Esophagus squamous epithelium (tissue), 5 donors: ENCODE measurements at regions not wholly inside any gene's neighbourhood (a gene's known extent, or its start where the extent isn't known, plus 50 kb on each side); places are given as distances from the start of the nearest gene placed in this dataset.

Experiments
- DNase-seq: peaks from one replicate; lab custom pipeline; 2025; lab: John Stamatoyannopoulos, UW
- H3K27ac ChIP-seq, 4 donors: fragments of 200-600 bp; sonication (generic); one replicate each; pipeline ENCODE4 v1.5.1; 2016 to 2019; ENCODE audit warnings: mild to moderate bottlenecking in 1 of 4
- H3K27me3 ChIP-seq, 4 donors: fragments of 200-600 bp; sonication (generic); 1 replicate in 3 of 4; 2 replicates in 1 of 4; pipeline versions ENCODE4 v1.5.1 to v1.6.0; 2017 to 2021; ENCODE audit warnings: antibody characterized with exemption in 1 of 4
- H3K36me3 ChIP-seq, 3 donors: fragments of 200-600 bp; sonication (generic); one replicate each; pipeline ENCODE4 v1.5.1; 2016 to 2019
- H3K4me1 ChIP-seq, 3 donors: fragments of 200-600 bp; sonication (generic); one replicate each; pipeline ENCODE4 v1.5.1; 2017 to 2019
- H3K4me3 ChIP-seq, 4 donors: fragments of 200-600 bp; sonication (generic); 1 replicate in 3 of 4; 2 replicates in 1 of 4; pipeline ENCODE4 v1.5.1; 2016 to 2019; ENCODE audit warnings: mild to moderate bottlenecking in 2 of 4, moderate library complexity in 1 of 4
- H3K9me3 ChIP-seq, 3 donors: fragments of 200-600 bp; sonication (generic); one replicate each; pipeline ENCODE4 v1.5.1; 2016 to 2019
- POLR2A ChIP-seq, 4 donors: fragments of 450-650 bp; IDR thresholded peaks; one replicate each; pipeline ENCODE4 v1.6.1; 2017; ENCODE audit warnings: antibody characterized with exemption in 4 of 4, mild to moderate bottlenecking in 4 of 4, moderate library complexity in 3 of 4
- WGBS, 2 donors: methylation state at CpG; one replicate each; pipeline ENCODE4 v1.1.5; 2018; 5-methylcytosine and 5-hydroxymethylcytosine counted together
- intact Hi-C: fragments of 100-400 bp; cut with DNase I; formaldehyde crosslinking; loops from one replicate; pipeline ENCODE4 v1.15.0; 2022
- TF ChIP-seq, protein P1 (sequence below), 6 experiments: fragments of 450-650 bp in 4 of 6; fragments of 200-600 bp in 2 of 6; sonication (generic) in 2 of 6; IDR thresholded peaks; one replicate each; pipeline ENCODE4 v1.5.1; 2016 to 2019; ENCODE audit warnings: antibody characterized with exemption in 6 of 6, mild to moderate bottlenecking in 4 of 6, moderate library complexity in 4 of 6
- donor health status: DM: yes; HTN: yes; CAD: no.

DNA sequence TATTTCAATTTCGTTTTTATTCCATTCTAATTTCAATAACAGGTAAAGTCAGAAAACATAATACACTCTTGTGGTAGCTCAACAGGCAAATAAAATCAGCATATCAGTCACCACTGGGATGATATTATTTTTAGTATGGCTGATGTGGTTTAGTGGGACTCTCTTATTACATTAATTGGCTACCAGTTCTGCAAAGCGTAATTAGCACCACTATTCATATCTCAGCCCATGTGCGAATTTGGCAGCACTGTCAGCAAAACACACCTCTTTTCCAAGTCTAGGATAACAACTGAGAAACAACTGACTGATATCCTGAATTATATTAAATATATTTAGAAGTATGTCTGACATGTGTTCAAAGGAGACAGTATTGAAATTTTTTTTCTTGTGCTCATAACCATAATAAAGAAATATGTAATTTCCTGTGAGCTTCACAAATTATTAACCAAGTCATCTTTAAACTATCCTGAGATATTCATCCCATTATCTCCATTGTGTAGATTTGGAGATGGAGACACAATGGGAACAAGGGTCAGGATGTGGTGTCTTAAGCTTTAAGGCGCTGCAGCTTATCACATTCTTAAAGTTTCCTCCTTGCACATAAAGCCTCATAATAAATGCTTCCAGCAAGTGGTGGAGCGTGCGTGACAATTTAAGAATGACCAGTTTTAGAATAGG, 212.4 kb downstream of the TLE1 start:
- intact Hi-C loops: no loop called here
- no peak for DNase-seq
- no peak overlapping the region for H3K4me3 ChIP-seq
- no peaks in the 10 kb centered on the region for H3K4me1 ChIP-seq
- no peaks in the 10 kb centered on the region for H3K27me3 ChIP-seq
- no peaks in the 10 kb centered on the region for H3K36me3 ChIP-seq
- no peak overlapping the region for H3K27ac ChIP-seq
- WGBS, 2 donors: 85 to 89% methylated on average over 6 of the region's 6 CpGs
- TF ChIP-seq POLR2A (IDR thresholded peaks at IDR 0.05): no peak
- TF ChIP-seq, protein P1, sequence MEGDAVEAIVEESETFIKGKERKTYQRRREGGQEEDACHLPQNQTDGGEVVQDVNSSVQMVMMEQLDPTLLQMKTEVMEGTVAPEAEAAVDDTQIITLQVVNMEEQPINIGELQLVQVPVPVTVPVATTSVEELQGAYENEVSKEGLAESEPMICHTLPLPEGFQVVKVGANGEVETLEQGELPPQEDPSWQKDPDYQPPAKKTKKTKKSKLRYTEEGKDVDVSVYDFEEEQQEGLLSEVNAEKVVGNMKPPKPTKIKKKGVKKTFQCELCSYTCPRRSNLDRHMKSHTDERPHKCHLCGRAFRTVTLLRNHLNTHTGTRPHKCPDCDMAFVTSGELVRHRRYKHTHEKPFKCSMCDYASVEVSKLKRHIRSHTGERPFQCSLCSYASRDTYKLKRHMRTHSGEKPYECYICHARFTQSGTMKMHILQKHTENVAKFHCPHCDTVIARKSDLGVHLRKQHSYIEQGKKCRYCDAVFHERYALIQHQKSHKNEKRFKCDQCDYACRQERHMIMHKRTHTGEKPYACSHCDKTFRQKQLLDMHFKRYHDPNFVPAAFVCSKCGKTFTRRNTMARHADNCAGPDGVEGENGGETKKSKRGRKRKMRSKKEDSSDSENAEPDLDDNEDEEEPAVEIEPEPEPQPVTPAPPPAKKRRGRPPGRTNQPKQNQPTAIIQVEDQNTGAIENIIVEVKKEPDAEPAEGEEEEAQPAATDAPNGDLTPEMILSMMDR (IDR thresholded peaks at IDR 0.05): no peak
- H3K9me3 ChIP-seq: no peaks in the 10 kb centered on the region

DNA sequence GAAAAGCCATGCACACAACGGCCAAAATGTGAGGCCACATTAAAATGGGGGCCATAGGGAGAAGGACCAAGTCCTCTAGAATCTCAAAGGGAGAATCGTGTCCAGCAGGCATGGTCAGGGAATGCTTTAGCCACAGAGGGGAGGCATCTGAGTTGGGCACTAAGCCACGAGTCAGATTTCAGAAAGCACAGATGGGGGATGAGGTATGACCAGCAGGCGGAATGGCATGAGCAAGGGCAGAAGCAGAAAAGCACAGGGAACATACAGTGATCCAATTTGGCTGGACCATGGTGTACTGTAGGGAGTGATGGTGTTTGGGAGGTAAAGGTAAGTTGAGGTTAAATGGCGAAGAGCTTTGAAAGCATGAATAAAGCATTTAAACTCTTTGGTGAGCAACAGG, 214.6 kb downstream of the TLE1 start:
- no peaks in the 10 kb centered on the region for H3K4me1 ChIP-seq
- no peaks in the 10 kb centered on the region for H3K36me3 ChIP-seq
- intact Hi-C loops: no loop called here
- DNase-seq: no peak
- WGBS, 2 donors: 83% methylated on average over 5 of the region's 5 CpGs
- H3K4me3 ChIP-seq: no peak overlapping the region
- no peaks in the 10 kb centered on the region for H3K9me3 ChIP-seq
- no peak overlapping the region for H3K27ac ChIP-seq
- no peak for TF ChIP-seq POLR2A (IDR thresholded peaks at IDR 0.05)
- TF ChIP-seq, protein P1 (IDR thresholded peaks at IDR 0.05): no peak
- H3K27me3 ChIP-seq: no peaks in the 10 kb centered on the region

DNA sequence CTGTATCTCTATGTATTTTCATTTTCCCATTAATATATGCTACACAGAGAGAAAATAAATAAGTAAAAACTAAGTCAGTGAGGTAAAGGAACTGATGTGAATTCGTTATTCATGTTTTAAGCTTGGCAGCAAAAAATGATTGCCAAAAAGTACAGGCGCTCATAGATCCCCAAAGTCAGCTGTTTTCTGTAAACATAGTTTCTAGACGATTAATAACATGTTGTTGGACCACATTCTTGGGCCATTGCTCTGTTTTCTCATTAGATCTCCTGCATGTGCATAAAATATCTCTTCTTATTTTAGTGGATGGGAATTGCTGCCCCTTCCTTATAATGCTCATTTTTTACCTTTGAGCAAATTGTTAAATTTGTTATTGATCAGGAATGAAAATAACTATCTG, 215.2 kb downstream of the TLE1 start:
- Histone ChIP-seq H3K9me3 (no peaks in the 10 kb centered on the region), H3K36me3 (no peaks in the 10 kb centered on the region), H3K4me3 (no peak overlapping the region), H3K4me1 (no peaks in the 10 kb centered on the region), H3K27ac (no peak overlapping the region), H3K27me3 (no peaks in the 10 kb centered on the region)
- TF ChIP-seq, protein P1 (IDR thresholded peaks at IDR 0.05): no peak
- TF ChIP-seq POLR2A (IDR thresholded peaks at IDR 0.05): no peak
- intact Hi-C loops: no loop called here
- WGBS, 2 donors: 32 to 37% methylated on average over 3 of the region's 3 CpGs
- no peak for DNase-seq

DNA sequence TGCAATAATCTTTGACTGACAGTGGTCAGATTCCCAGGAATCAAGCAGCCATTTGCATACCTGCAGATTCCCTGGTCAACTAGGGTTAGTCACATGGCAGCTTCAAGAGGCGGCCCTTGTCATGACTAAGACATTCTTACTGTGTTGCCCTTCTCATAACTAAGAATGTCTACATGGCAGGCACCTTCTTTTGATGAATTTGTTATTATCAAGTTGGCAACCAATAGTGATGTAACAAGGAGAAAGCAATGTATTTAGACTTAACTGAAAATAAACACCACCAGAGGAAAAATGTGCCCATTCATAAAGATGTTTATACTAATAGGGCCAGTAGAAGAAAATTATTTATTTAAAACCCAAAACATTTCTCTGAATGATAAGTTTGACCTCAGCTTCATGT, 215.6 kb downstream of the TLE1 start:
- Histone ChIP-seq H3K36me3 (no peaks in the 10 kb centered on the region), H3K27ac (no peak overlapping the region), H3K4me3 (no peak overlapping the region)

DNA sequence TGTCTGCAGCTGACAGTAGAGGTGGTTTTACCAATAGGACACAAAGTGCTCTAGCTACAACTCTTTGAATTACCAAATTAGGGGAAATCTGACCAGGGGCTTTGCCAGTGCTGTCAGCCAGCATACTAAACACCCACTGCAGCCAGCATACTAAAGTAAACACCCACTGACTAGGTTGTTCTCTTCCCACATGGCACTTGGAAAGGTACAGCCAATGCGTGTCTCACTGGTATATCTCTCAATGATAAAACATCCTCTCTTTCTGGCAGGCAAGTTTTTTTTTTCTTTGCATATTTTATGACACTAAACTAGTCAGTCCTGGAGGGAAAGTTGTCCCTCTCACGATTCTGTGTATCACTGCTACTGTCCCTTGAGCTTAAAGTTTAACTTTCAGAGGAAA, 216.1 kb downstream of the TLE1 start:
- H3K27ac ChIP-seq: no peak overlapping the region
- H3K36me3 ChIP-seq: no peaks in the 10 kb centered on the region
- H3K4me1 ChIP-seq: no peaks in the 10 kb centered on the region
- H3K4me3 ChIP-seq: no peak overlapping the region
- WGBS, 2 donors: 78% methylated on average over 2 of the region's 2 CpGs
- intact Hi-C loops: no loop called here
- TF ChIP-seq, protein P1 (IDR thresholded peaks at IDR 0.05): no peak
- TF ChIP-seq POLR2A (IDR thresholded peaks at IDR 0.05): no peak
- no peaks in the 10 kb centered on the region for H3K9me3 ChIP-seq
- no peak for DNase-seq
- H3K27me3 ChIP-seq: no peaks in the 10 kb centered on the region

More for the DNA sequence above, 215.6 kb downstream of the TLE1 start:
- Histone ChIP-seq H3K27me3 (no peaks in the 10 kb centered on the region), H3K9me3 (no peaks in the 10 kb centered on the region), H3K4me1 (no peaks in the 10 kb centered on the region)
- DNase-seq: no peak
- WGBS, 2 donors: 20 to 67% methylated on average over 1 of the region's 1 CpG
- intact Hi-C loops: no loop called here
- TF ChIP-seq, protein P1 (IDR thresholded peaks at IDR 0.05): no peak
- TF ChIP-seq POLR2A (IDR thresholded peaks at IDR 0.05): no peak
